ENCODE measurements at regions not wholly inside any gene's neighbourhood (a gene's known extent, or its start where the extent isn't known, plus 50 kb on each side); places are given as distances from the start of the nearest gene placed in this dataset.

- no peak overlapping the region for H3K4me3 ChIP-seq (ENCODE audit: low read depth, low read length)
- DNase-seq (ENCODE audit: extremely low spot score) = no peak
- WGBS = 97% methylated on average over 4 of the region's 4 CpGs
- no peaks in the 10 kb centered on the region for H3K4me1 ChIP-seq (ENCODE audit: insufficient read depth)
- H3K36me3 ChIP-seq (ENCODE audit: insufficient read depth) = no peaks in the 10 kb centered on the region
- no peak overlapping the region for H3K27ac ChIP-seq (ENCODE audit: low read depth)
These were observed 117.0 kb upstream of the BLID start for GRCh38 chr11:122232985-122233384.

GRCh38 chr11:122230385-122230755, 114.4 kb upstream of the BLID start:
- no peak overlapping the region for H3K27ac ChIP-seq (ENCODE audit: low read depth)
- H3K4me1 ChIP-seq (ENCODE audit: insufficient read depth) = no peaks in the 10 kb centered on the region
- DNase-seq (ENCODE audit: extremely low spot score) = no peak
- H3K36me3 ChIP-seq (ENCODE audit: insufficient read depth) = no peaks in the 10 kb centered on the region
- WGBS = 80% methylated on average over 7 of the region's 7 CpGs
- H3K4me3 ChIP-seq (ENCODE audit: low read depth, low read length) = no peak overlapping the region

GRCh38 chr11:122229481-122230384, 113.7 kb upstream of the BLID start:
- no peak overlapping the region for H3K27ac ChIP-seq (ENCODE audit: low read depth)
- no peak overlapping the region for H3K4me3 ChIP-seq (ENCODE audit: low read depth, low read length)
- H3K36me3 ChIP-seq (ENCODE audit: insufficient read depth) = no peaks in the 10 kb centered on the region
- H3K4me1 ChIP-seq (ENCODE audit: insufficient read depth) = no peaks in the 10 kb centered on the region
- 64% methylated on average over 22 of the region's 22 CpGs for WGBS
- DNase-seq (ENCODE audit: extremely low spot score) = no peak

GRCh38 chr11:122229078-122229477, 113.1 kb upstream of the BLID start:
- Histone ChIP-seq H3K27ac (ENCODE audit: low read depth) (no peak overlapping the region), H3K4me1 (ENCODE audit: insufficient read depth) (no peaks in the 10 kb centered on the region), H3K4me3 (ENCODE audit: low read depth, low read length) (no peak overlapping the region), H3K36me3 (ENCODE audit: insufficient read depth) (no peaks in the 10 kb centered on the region)
- WGBS = 51% methylated on average over 2 of the region's 2 CpGs
- no peak for DNase-seq (ENCODE audit: extremely low spot score)

- DNase-seq (ENCODE audit: extremely low spot score) = no peak
- Histone ChIP-seq H3K36me3 (ENCODE audit: insufficient read depth) (no peaks in the 10 kb centered on the region), H3K4me3 (ENCODE audit: low read depth, low read length) (no peak overlapping the region), H3K27ac (ENCODE audit: low read depth) (no peak overlapping the region), H3K4me1 (ENCODE audit: insufficient read depth) (no peaks in the 10 kb centered on the region)
- WGBS = 67% methylated on average over 4 of the region's 4 CpGs
These were observed 110.9 kb upstream of the BLID start for GRCh38 chr11:122226810-122227379.

- 96% methylated on average over 2 of the region's 2 CpGs for WGBS
- Histone ChIP-seq H3K27ac (ENCODE audit: low read depth) (no peak overlapping the region), H3K4me3 (ENCODE audit: low read depth, low read length) (no peak overlapping the region)
These were observed 108.9 kb upstream of the BLID start for GRCh38 chr11:122224867-122225266.

GRCh38 chr11:122220321-122220720, 104.3 kb upstream of the BLID start:
- no peak for DNase-seq (ENCODE audit: extremely low spot score)
- Histone ChIP-seq H3K4me3 (ENCODE audit: low read depth, low read length) (no peak overlapping the region), H3K27ac (ENCODE audit: low read depth) (no peak overlapping the region), H3K4me1 (ENCODE audit: insufficient read depth) (no peaks in the 10 kb centered on the region), H3K36me3 (ENCODE audit: insufficient read depth) (no peaks in the 10 kb centered on the region)
- 59% methylated on average over 2 of the region's 2 CpGs for WGBS

More at GRCh38 chr11:122224867-122225266, 108.9 kb upstream of the BLID start:
- no peak for DNase-seq (ENCODE audit: extremely low spot score)
- H3K36me3 ChIP-seq (ENCODE audit: insufficient read depth) = no peaks in the 10 kb centered on the region
- H3K4me1 ChIP-seq (ENCODE audit: insufficient read depth) = no peaks in the 10 kb centered on the region

GRCh38 chr11:122219791-122220190, 103.8 kb upstream of the BLID start:
- Histone ChIP-seq H3K4me1 (ENCODE audit: insufficient read depth) (no peaks in the 10 kb centered on the region), H3K36me3 (ENCODE audit: insufficient read depth) (no peaks in the 10 kb centered on the region), H3K27ac (ENCODE audit: low read depth) (no peak overlapping the region), H3K4me3 (ENCODE audit: low read depth, low read length) (no peak overlapping the region)
- DNase-seq (ENCODE audit: extremely low spot score) = no peak
- WGBS = 90% methylated on average over 3 of the region's 3 CpGs

- no peaks in the 10 kb centered on the region for H3K36me3 ChIP-seq (ENCODE audit: insufficient read depth)
- H3K4me1 ChIP-seq (ENCODE audit: insufficient read depth) = no peaks in the 10 kb centered on the region
- DNase-seq (ENCODE audit: extremely low spot score) = no peak
- H3K27ac ChIP-seq (ENCODE audit: low read depth) = no peak overlapping the region
- no peak overlapping the region for H3K4me3 ChIP-seq (ENCODE audit: low read depth, low read length)
- 28% methylated on average over 11 of the region's 11 CpGs for WGBS
These were observed 99.4 kb upstream of the BLID start for GRCh38 chr11:122215244-122215992.

- Histone ChIP-seq H3K4me3 (ENCODE audit: low read depth, low read length) (no peak overlapping the region), H3K4me1 (ENCODE audit: insufficient read depth) (no peaks in the 10 kb centered on the region), H3K27ac (ENCODE audit: low read depth) (no peak overlapping the region), H3K36me3 (ENCODE audit: insufficient read depth) (no peaks in the 10 kb centered on the region)
- no peak for DNase-seq (ENCODE audit: extremely low spot score)
- 41% methylated on average over 2 of the region's 2 CpGs for whole genome bisulfite sequencing
These were observed 98.6 kb upstream of the BLID start for GRCh38 chr11:122214567-122214966.

- Histone ChIP-seq H3K4me3 (ENCODE audit: low read depth, low read length) (no peak overlapping the region), H3K27ac (ENCODE audit: low read depth) (no peak overlapping the region), H3K36me3 (ENCODE audit: insufficient read depth) (no peaks in the 10 kb centered on the region), H3K4me1 (ENCODE audit: insufficient read depth) (no peaks in the 10 kb centered on the region)
- DNase-seq (ENCODE audit: extremely low spot score) = no peak
These were observed 98.1 kb upstream of the BLID start for GRCh38 chr11:122214080-122214479.

GRCh38 chr11:122213171-122213570, 97.2 kb upstream of the BLID start:
- Histone ChIP-seq H3K4me3 (ENCODE audit: low read depth, low read length) (no peak overlapping the region), H3K4me1 (ENCODE audit: insufficient read depth) (no peaks in the 10 kb centered on the region), H3K27ac (ENCODE audit: low read depth) (no peak overlapping the region), H3K36me3 (ENCODE audit: insufficient read depth) (no peaks in the 10 kb centered on the region)
- DNase-seq (ENCODE audit: extremely low spot score) = no peak
- 89% methylated on average over 12 of the region's 12 CpGs for WGBS

- WGBS = 58% methylated on average over 2 of the region's 2 CpGs
- Histone ChIP-seq H3K27ac (ENCODE audit: low read depth) (no peak overlapping the region), H3K4me1 (ENCODE audit: insufficient read depth) (no peaks in the 10 kb centered on the region), H3K36me3 (ENCODE audit: insufficient read depth) (no peaks in the 10 kb centered on the region), H3K4me3 (ENCODE audit: low read depth, low read length) (no peak overlapping the region)
- no peak for DNase-seq (ENCODE audit: extremely low spot score)
These were observed 94.5 kb upstream of the BLID start for GRCh38 chr11:122210367-122210997.

All from urinary bladder (tissue), 3 donors.